T-helper 1 cell treated with Interleukin-12 subunit alpha and Interleukin-12 subunit beta and Interleukin-4 antibody, amounts not matched to agents 30 ng/mL and 1 ng/mL, for 36 hours (primary cell): ENCODE measurements at regions not wholly inside any gene's neighbourhood (a gene's known extent, or its start where the extent isn't known, plus 50 kb on each side); places are given as distances from the start of the nearest gene placed in this dataset.
"Not testable (repeated sequence)": the region's sequence is repeated elsewhere in the genome, so short reads cannot be mapped to it uniquely, and the experiment has no call there.

Source experiments
- intact Hi-C: fragments of 100-400 bp; cut with micrococcal nuclease; formaldehyde crosslinking; loops from one replicate; pipeline ENCODE4 v1.15.1; 2024

DNA sequence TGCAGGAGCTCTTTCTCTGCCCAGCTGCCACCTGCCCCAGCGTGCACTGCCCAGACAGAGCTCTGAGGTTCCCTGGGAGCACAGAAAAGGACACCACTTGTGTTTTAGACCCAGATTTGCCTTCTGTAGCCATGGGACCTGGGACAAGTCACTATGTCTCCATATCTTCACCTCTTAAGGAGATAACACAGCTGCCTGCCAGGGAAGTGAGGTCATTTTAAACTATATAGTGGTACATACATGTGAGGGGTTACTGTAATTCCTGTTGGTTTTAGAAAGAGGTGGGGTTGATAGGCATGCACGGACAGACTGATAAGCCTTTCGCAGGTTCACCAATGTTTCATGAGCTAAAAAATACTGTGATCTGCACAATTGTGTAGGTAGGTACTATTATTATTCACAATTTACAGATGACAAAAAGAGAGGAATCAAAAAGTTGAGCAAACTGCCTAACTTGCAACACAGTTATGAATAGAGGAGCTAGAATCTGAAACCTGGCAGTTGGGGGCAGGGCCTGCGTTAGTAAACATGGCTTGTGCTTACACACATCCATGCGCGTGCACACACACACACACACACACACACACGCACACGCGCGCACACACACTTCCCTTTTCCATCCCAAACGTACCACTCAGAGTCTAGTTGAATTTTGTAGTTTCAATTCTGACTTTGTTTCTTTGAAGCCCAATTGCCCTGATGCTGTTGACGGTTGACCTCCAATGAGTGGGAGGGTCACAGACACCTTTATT is 193.6 kb downstream of the FAM43A start:
- intact Hi-C loops, result no loop called here

GRCh38 chr3:194879991-194880939 is 194.6 kb downstream of the FAM43A start:
- intact Hi-C loops, result no loop called here

GRCh38 chr3:194880940-194881925 is 195.6 kb downstream of the FAM43A start:
- intact Hi-C loops, result no loop called here

DNA sequence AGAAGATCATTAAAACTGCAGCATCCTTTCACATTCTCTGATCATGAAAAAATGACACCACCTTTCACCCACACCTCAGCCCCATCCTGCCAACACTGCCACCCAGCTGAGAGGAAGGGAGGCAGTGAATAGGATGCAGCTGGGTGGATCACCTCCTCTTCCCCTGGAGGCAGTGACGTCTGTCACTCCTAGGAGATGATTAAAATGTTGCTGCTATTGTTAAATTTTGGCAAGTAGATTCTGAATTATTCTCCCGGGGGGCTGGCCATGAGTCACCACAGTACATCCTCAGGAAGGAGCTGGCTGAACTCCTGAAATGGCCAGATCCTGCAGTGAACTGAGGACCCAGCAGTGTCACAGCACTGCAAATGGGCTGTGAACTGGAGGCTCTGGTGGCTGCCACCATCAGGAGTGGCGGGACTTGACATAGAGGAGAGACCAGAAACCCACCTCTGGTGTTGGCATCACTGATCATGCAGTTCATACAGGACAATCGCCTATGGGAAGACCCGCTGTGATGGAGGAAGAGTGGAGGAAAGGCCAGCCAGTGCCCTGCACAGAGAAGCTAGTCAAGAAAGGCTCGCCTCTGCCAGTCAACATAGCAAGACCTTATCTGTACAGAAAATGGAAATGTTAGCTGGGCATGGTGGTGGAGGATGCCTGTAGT is 199.1 kb downstream of the FAM43A start:
- intact Hi-C loops, result no loop called here

- intact Hi-C loops, result no loop called here
Measured at GRCh38 chr3:194885766-194886165, 200.1 kb downstream of the FAM43A start.

DNA sequence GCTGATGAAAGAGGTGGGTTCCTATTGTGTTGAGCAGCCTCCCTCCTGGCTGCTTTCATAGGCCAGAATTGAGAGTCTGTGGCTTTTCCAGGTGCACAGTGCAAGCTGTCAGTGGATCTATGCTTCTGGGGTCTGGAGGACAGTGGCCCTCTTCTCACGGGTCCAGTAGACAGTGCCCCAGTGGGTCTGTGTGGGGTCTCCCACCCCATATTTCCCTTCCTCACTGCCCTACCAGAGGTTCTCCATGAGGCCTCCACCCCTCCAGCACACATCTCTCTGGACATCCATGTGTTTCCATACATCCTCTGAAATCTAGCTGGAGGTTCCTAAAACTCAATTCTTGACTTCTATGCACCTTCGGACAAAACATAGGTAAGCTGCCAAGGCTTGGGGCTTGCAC is 201.2 kb downstream of the FAM43A start:
- intact Hi-C loops, result no loop called here

- intact Hi-C loops, result not testable (repeated sequence)
Measured at GRCh38 chr3:194888062-194888461, 202.4 kb downstream of the FAM43A start.

DNA sequence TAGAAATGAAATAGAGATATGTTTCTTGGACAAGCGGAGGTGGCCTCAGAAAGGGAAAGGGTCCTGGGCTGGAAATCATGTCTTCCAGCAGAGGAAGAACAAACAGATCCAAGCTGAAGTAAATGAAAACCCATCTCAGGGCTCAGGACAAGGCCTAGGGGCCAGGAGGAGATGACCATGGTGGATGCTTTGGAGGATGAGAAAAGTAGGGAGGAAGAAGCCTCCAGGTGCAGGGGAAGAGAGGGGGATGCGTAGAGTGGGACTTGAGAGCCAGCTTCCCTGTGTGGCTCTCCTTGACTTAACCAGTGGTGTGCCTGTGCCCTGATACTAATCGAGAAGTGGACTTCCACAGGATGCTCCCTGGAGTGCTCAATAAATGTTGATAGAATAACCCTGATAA is 203.2 kb downstream of the FAM43A start:
- intact Hi-C loops, result no loop called here

- intact Hi-C loops, result no loop called here
Measured at GRCh38 chr3:194890091-194890490, 204.4 kb downstream of the FAM43A start.

- intact Hi-C loops, result no loop called here
Measured at GRCh38 chr3:194893121-194893987, 207.7 kb downstream of the FAM43A start.

DNA sequence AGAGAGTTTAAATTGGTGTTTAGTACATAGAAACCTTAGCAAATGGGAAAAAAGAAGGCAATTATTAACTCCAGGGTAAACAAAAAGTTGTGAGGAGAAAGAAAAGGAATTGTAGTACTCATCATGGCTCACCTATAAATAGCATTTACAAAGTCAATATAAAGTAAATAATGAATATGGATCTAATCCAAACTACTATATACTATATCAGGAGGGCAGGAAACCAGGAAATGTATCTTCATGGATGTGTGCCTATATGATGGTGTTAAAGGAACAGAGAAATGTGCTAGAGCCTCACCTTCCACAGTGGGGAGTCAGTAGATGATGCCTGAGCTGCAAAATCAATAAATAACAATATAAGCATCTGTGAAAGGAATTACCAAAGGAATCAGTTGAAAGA is 208.9 kb downstream of the FAM43A start:
- intact Hi-C loops, result no loop called here

GRCh38 chr3:194900854-194901522 is 215.3 kb downstream of the FAM43A start:
- intact Hi-C loops, result loop anchor here (10.0 kb wide), 1 partner anchor 216 kb away; the partner anchor contains the start of gene FAM43A

- intact Hi-C loops, result loop anchor here (10.0 kb wide), 1 partner anchor 219 kb away; the partner anchor contains the start of gene FAM43A
Measured at GRCh38 chr3:194903447-194903846, 217.8 kb downstream of the FAM43A start.

GRCh38 chr3:194904999-194905398 is 219.3 kb downstream of the FAM43A start:
- intact Hi-C loops, result loop anchor here (10.0 kb wide), 1 partner anchor 220 kb away; the partner anchor contains the start of gene FAM43A

GRCh38 chr3:194905696-194906095 is 220.0 kb downstream of the FAM43A start:
- intact Hi-C loops, result loop anchor here (10.0 kb wide), 1 partner anchor 221 kb away; the partner anchor contains the start of gene FAM43A

- intact Hi-C loops, result loop anchor here (10.0 kb wide), 1 partner anchor 221 kb away; the partner anchor contains the start of gene FAM43A
Measured at GRCh38 chr3:194906229-194906629, 220.5 kb downstream of the FAM43A start.

DNA sequence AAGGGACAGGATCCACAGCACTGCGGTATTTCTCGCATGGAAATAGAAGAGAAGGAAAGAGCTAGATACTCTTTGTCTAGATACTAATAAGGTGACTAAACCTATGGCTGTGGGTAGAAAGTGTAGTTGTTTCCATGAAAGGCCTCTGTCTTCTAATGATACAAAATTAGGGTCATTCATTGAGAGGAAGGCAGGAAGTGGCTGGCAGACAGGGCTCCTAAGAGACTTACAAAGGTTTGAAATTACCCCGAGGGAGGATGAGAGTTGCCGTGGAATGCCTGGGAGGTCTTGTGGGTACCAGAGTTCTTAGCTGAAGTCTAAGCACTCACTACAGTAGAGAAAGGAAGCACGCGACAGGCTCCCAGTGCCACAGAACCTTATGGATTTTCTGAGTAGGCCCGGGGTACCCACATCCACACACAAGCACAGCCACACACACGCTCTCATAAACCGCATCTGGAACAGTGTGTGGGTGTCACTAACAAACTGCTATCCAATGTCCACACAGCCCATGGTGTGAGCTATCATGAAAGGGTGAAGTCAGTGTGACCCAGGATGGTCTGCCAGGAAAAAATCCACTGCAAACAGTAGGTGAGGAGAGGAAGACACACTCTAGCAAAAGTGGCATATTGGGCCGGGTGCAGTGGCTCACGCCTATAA is 221.4 kb downstream of the FAM43A start:
- intact Hi-C loops, result loop anchor here (10.0 kb wide), 1 partner anchor 222 kb away; the partner anchor contains the start of gene FAM43A

GRCh38 chr3:194907811-194908210 is 222.1 kb downstream of the FAM43A start:
- intact Hi-C loops, result loop anchor here (10.0 kb wide), 1 partner anchor 223 kb away; the partner anchor contains the start of gene FAM43A
